Panc1 (cell line): ENCODE measurements at regions not wholly inside any gene's neighbourhood (a gene's known extent, or its start where the extent isn't known, plus 50 kb on each side); places are given as distances from the start of the nearest gene placed in this dataset.

Source experiments
- CTCF ChIP-seq: fragments of 450-650 bp; IDR thresholded peaks from 2 replicates; pipeline ENCODE4 v1.5.1; 2017; ENCODE audit warnings: mild to moderate bottlenecking
- POLR2AphosphoS5 ChIP-seq: IDR thresholded peaks from 2 replicates; pipeline ENCODE4 v1.6.1; 2012; ENCODE audit warnings: mild to moderate bottlenecking, low read depth, low read length, moderate library complexity
- SIN3A ChIP-seq: IDR thresholded peaks from 2 replicates; pipeline ENCODE4 v1.6.1; 2012; ENCODE audit warnings: low read depth, mild to moderate bottlenecking, low read length, moderate library complexity, borderline replicate concordance; ENCODE audit not compliant: insufficient read depth
- TCF7L2 ChIP-seq: IDR thresholded peaks from 2 replicates; pipeline ENCODE4 v1.6.1; 2011; ENCODE audit warnings: mild to moderate bottlenecking, low read depth, low read length, inconsistent platforms
- TF ChIP-seq, protein P1 (sequence below), 2 experiments: IDR thresholded peaks; 2 replicates each; pipeline ENCODE4 v1.6.1; 2011 to 2012; ENCODE audit warnings: low read depth in 2 of 2, control low read depth in 1 of 2, low read length in 1 of 2, mild to moderate bottlenecking in 1 of 2, moderate library complexity in 1 of 2; ENCODE audit not compliant: insufficient read depth in 1 of 2

DNA sequence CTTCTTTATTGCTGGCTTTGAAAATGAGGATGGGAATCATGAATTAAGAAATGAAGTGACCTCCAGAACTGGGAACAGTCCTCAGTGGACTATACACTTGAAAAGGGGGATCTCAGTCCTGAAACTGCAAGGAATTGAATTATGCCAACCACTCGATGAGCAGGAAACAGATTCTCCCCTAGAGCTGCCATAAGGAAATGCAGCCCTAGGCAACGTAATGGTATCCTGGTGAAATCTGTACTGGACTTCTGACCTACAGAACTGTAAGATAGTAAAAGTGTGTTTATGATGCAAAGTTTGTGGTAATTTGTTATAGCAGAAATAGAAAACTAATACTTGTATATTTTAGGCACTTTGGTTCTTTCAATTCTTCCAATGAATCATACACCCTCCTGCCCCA is 236.4 kb upstream of the TAC1 start:
- TF ChIP-seq CTCF, result no peak
- no peak for TF ChIP-seq SIN3A
- TF ChIP-seq, protein P1, sequence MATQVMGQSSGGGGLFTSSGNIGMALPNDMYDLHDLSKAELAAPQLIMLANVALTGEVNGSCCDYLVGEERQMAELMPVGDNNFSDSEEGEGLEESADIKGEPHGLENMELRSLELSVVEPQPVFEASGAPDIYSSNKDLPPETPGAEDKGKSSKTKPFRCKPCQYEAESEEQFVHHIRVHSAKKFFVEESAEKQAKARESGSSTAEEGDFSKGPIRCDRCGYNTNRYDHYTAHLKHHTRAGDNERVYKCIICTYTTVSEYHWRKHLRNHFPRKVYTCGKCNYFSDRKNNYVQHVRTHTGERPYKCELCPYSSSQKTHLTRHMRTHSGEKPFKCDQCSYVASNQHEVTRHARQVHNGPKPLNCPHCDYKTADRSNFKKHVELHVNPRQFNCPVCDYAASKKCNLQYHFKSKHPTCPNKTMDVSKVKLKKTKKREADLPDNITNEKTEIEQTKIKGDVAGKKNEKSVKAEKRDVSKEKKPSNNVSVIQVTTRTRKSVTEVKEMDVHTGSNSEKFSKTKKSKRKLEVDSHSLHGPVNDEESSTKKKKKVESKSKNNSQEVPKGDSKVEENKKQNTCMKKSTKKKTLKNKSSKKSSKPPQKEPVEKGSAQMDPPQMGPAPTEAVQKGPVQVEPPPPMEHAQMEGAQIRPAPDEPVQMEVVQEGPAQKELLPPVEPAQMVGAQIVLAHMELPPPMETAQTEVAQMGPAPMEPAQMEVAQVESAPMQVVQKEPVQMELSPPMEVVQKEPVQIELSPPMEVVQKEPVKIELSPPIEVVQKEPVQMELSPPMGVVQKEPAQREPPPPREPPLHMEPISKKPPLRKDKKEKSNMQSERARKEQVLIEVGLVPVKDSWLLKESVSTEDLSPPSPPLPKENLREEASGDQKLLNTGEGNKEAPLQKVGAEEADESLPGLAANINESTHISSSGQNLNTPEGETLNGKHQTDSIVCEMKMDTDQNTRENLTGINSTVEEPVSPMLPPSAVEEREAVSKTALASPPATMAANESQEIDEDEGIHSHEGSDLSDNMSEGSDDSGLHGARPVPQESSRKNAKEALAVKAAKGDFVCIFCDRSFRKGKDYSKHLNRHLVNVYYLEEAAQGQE (IDR thresholded peaks at IDR 0.05; ENCODE audit: insufficient read depth in 1 of 2, low read depth in 2 of 2, low read length in 1 of 2), result no peak
- TF ChIP-seq POLR2AphosphoS5, result no peak
- no peak for TF ChIP-seq TCF7L2
